ENCODE measurements at regions not wholly inside any gene's neighbourhood (a gene's known extent, or its start where the extent isn't known, plus 50 kb on each side); places are given as distances from the start of the nearest gene placed in this dataset.
A peak's percentile ranks its signal among the peaks of the same experiment; 100 is the strongest.

DNA sequence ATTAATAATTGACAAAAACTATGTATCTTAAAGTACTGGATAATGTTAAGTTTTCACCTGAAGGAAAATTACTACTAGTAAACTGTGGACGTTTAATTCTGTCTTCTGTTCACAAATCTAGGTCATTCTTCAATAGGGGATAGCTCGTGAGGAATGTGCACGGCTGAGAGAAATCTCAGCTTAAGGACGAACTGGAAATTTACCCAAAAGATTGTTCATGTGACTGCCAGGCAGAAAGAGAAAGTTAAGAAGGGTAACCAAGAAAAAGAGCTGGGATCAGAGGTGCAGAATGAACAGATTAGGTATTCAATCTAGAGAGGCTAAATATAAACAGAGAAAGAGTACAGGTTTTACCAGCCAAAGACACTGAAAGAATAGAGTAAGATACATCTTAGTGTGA lies 245.3 kb downstream of the CASP12 start:
- DNase-seq = no peak

DNA sequence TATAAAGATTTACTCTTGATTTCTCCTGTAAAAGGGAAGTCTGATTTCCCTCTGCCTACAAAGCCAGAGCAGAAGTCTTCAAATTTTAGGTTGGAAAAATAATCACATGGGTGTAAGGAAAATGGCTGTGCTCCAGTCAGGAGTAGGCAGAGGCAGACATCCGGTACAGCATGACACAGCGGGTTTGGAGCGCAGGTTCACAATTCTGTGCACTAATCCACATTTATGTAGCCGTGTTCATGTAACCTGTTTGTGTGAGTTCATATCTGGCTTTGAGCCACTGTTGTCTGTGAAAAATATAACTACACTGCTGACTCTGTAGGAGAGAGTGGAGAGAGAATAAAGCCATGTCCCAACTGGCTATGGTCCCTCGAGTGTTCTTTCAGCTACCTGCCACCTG lies 248.0 kb downstream of the CASP12 start:
- DNase-seq = no peak

DNA sequence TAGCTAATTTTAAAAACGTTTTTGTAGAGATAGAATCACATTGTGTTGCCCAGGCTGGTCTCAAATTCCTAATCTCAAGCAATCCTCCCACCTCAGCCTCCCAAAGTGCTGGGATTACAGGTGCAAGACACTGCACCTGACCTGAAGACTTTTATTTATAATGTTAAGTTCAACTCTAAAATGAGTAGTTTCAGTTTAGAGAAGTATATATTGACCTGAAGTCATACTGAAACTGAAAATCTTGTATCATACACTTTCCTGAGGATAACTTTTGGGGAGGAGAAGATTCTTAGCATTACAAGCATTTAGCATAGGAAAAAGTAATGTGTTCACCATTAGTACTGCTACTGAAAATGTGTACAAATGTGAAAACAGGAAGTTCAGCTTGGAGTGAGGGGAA lies 249.3 kb downstream of the CASP12 start:
- no peak for DNase-seq

DNA sequence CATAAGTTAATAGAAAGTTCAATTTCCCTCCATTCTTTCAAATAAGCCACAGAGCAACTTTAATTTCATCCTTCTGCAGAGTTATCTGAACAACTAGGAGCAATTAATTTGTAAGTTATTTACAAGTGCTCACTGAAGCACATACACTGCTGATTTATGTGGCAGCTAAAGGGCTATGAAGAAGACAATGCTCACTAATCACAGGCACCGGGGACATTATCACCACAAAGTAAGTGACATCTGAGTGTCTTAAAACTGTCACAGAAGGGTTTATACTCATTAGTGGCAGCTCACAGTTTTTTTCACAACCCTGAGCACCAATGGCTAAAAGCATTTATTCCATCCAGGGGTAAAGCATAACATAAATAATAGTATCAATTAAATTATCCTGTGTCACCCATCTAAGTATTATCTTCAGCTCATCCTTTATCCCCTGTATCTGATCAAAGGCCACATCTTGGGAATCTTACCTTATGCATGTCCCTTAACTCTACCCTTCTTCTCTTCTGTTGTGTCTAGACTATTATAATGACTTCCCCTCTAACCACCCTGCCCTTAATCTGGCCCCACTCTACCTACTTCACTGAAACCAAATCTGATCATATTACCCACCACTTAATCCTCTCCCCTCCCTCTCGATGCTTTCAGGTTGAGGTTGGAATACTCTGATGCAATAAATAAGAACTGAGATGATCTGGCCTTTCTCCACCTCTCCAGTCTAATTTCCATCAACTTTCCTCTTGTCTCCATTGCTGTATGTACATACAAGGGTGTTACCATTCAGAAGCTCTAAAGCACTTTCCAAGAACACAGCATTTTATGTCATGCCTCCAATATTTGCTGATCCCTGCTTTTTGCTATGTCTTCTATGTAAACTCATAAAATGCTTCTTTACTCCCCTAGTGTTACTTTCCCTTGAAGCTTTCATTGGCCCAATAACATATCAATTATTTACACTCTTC lies 252.7 kb downstream of the CASP12 start:
- DNase-seq = no peak

DNA sequence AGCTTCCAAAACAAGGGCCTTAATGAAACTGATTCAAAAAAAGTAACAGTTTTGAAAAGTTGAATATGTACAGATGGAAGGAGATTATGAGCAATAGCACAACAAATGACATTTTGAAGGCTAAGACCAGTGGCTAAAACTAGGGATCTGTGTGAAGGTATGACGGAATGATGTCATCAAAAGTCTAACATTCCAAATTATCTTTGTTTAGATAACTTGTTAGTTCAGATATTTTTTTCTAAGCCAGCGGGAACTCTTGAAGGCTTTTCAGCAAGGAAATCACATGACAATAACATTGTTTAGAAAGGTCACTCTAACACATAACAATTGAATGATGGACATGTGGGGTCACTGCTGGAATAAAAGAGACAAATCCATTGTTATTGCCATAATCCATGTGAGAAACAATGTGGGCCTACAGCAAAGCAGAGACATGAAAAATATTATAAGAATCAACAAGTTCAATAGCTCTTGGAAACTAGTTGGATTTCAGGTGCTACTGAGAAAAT lies 260.5 kb downstream of the CASP12 start:
- no peak for DNase-seq

DNA sequence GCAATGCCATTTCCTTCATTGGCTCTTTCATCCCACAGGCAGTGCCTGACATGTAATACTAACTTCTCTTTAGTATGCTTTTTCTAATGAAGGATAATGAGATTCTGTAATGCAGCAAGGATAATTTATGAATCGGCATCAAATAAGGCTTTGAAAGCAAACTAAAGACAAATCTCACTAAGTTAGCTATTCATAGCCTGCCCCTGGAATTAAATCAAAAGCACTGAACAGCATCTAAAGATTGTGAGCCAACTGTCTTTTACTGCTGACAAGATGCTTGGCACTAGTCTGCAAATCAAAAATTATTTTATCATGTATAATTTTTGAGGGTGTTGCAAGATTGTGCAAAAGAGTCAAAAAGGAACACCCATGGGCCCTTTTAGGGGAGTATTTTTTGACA lies 265.0 kb downstream of the CASP12 start:
- no peak for DNase-seq

DNA sequence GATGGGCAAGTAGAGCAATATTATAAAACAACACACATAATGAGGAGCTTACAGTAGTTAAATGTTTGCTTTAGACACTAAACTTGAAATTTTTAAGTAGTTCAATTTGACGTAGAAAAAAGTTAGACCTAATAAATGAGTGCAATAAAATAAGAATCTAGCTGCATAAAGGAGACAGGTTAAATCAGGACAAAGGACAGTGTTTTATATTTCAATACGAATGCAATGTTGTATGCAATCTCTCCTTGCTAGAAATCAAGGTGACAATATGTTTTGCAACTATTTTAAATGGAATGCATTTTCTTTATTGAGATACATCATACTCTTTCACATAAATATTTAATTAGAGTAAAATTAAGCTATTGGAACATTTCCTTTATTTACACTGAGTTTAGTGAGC lies 267.9 kb downstream of the CASP12 start:
- DNase-seq = no peak

DNA sequence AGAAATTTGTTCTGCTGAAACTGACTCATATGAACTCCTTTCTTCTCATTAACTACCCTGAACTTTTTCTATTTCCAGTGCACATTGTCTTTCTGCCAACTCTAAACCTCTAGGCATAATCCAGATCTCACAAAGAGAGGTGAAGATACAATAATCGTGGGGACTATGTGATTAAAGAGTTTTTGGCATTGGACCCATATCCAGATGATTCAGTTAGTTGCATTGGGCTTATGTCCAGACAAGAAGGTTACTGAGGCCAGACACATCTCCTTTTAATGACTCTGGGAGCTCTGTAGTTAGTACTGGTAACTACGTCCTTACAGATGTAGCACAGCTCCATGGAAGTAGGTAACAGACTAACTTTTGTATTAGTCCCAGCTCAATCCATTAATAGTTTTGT lies 273.0 kb downstream of the CASP12 start:
- DNase-seq = no peak

DNA sequence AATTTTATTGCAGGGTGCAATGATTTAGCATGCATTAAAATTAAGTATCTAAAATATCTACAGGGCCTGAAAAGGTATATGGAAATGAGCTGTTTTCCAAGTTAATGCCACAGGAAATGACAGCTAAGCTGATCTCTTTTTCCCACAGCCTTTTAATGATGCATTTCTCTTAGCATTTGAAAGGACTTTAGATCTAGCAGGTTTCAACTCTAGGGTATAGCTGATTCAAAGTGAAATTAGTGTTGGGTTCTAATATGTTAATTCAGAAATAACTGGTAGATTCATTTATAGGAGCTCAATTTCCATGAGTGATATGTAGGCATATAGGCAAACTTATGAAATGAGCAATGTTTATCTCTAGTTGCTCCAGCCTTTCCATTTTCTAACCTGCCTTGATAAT lies 274.2 kb downstream of the CASP12 start:
- no peak for DNase-seq

DNA sequence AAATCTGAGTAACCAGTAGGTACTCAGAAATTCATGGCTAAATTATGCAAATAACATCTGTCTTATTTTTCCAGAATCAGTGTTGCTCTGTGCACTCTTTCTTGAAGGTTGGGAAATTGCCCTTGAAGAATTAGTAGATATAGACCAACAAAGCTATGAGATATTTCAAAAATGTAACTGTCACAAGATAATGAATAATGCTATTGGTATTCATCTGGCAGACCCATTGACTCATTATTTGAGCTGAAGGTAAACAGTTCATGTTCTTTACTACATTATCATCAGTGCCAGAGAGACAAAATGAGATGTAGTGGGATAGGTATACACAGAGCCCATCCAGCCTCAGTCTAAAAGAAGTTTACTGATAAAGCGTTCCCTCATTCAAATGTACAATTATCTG lies 274.7 kb downstream of the CASP12 start:
- no peak for DNase-seq

DNA sequence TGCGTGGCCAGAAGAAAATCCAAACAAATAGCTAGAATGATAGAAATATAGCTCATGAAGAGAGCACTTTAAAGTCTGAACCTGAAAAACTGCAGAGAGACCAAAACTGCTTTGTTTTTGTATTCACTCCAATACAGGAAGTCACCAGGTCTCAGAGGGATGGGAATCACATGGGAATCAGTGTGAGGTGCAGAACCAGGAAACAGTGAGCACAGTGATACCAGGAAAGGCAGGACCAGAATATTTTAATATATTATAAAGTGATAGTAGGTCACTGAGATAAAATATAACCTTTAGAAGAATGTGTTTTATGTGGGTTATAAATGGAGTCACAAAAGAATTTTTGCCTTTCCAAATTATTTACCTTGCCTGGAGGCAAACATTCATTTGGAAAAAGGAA lies 277.3 kb downstream of the CASP12 start:
- DNase-seq = no peak

DNA sequence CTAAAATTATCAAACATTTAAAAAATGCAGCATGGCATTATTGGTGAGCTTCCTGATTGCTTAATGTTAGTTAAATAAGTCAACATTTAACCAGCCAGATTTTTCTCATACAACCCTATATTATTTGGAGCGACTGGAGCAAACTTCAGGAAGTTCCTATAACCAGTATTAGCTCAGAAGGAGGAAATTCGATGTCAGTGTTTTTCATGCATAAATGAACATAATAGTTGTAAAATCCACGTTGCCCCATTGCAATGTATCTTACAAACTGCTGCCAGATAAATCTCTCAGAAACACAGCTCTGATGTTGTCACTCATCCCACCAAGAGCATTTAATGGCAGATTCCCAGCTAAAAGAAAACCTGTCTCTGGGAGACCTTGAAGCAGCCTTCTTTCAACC lies 278.5 kb downstream of the CASP12 start:
- DNase-seq = no peak

DNA sequence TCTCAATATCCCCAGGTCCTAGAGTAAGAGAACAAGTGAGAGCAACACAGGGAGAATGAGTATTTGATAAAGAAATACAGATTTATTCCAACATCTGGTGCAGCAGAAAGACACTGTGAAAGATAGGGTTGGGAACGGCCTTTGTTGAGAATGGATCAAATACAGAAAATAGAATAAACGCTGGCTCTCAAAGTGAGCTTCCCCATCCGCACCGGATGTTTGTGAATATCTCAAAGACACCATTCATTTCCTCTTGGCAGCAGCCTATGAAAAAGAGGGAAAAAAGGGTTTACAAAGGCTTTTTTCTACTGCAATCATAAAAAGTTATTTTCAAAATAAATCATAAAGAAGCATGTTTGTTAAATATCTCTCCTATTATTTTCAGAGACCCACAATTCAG lies 279.3 kb downstream of the CASP12 start:
- no peak for DNase-seq

DNA sequence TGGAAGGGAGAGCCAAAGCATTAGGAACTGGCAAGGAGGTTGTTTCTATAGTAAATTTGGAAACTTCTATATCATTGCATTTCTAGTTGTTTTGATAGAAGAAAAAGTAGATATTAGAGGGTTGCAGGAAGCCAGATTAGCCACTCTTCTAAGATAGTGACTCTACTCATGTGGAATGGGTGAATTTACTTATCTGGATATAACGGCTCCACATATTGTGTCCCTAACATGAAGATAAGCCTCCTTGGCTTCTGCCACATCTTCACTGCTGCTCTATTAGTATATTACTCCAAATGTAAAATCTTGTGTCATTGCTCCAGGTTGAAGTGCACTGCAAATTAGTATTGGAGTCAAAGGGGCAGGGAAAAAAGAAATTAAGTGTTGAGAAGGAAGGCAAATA lies 283.3 kb downstream of the CASP12 start:
- DNase-seq = no peak

DNA sequence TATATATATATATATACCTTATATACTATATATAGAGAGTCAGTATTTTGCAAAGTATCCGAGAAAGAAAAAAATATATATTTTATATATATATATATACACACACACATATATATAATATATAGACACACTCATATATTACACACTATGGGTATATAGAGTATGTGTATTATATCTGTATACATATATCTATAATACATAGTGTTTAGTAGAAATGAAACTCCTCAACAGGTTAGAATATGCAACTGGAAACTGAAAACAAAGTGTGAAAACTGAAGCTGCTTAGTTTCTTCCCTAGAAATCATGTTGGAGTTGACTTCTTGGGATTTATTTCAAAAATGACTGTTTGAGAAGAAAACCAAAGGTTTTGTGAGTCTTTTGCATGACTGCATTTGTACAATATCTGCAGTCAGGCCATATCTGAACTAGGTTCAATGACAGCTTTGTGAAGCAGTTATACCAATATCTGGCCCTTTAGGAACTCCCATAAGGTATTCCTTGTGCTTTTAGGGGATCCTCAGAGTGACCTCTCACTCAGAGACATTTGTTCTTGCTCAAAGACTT lies 284.1 kb downstream of the CASP12 start:
- no peak for DNase-seq

DNA sequence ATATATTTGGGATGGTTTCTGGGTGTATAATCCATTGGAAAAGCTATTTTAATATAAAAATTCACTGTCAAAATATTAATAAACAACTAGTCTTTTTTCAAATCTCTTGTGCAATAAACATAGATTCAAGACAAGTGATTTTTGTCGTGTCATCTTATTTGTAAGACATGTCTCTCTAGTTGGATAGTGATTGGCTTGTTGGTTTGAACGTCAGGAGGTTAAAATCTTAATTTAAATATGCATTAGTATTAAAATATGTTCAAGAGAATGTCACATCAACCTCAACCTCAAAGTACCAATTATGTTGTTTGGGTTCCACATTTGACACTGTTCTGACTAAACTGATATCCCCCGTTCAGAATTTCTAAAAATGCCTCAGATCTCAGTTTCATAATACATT lies 287.6 kb downstream of the CASP12 start:
- DNase-seq = no peak

DNA sequence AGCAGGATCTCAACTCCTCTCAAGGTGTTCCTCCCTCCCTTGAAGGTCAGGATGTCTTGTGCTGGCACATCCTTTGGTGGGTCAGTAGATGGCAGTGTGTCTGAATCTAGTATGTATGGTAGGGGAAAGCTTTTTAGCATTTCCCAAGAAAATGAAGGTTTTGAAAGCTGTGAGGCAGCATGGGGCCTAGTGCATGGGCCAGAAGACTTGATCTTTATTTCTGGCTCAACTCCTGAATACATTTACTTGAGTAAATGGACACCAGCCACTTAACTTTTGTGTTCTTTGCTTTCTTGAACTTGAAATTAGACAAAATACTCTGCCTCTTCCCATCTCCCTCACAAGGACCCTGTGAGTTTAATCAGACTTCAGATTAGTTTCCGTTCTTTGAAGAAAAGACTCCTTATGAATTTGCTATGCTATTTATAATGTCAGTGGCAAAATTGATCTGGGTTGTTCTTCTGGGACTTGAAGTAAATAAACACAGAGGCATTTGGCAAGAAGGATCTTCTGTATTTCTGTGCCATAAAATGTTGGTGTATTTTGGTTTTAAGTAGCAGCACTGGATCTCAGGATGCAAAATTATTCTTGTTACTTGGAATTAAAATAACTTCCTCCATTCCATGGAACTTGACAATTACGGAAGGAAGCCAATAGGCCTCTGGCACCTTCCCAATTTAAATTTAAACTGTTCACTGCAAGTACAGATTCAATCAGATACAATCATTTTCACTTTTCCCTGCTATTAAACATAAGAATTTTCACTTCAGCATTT lies 288.8 kb downstream of the CASP12 start:
- peak; percentile 47 for DNase-seq

DNA sequence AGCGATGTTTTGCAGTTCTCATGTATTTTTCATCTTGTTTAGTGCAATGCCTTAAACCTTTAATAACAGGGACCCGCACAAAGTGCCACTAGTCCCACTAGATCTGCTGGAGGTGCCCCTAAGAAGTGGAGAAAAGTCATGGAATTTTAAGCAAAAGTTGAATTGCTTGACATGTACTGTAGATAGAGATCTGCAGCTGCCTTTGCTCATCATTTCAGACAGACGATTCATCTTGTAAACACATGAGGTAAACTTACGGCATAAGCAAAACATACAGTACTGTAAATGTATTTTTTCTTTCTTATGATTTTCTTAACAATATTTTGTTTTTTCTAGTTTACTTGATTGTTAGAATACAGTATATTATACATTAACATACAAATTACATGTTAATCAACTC lies 295.6 kb downstream of the CASP12 start:
- DNase-seq = no peak

DNA sequence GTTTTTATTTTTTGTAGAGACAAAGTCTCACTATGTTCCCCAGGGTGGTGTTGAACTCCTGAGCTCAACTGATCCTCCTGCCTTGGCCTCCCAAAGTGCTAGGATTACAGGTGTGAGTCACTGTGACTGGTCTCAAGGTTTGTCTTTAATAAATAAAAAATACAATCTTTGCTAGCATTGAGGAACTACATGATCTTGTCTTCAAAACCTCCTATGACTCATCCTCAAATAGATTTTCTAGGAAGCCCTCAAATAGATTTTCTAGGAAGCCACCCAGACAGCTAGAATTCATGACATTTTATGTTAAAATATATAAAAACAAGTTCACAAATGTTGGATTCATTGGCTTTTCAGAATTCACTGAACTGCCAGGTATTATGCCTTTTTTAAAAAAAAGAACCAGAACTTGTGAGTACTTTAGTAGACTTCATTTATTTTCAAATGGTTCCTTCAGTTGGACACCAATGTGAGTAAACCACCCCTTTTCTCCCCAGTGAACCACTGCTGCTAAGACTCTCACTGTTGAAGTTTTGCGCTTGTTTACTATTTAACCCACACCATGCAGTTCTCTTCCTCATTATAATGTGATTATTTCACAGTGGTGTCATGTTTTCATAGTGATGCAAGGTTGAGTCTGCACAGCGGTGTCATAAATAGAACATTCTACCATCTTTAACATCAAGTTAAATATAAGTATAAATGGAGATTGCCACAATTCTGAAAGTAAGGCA lies 303.9 kb downstream of the CASP12 start:
- no peak for DNase-seq

DNA sequence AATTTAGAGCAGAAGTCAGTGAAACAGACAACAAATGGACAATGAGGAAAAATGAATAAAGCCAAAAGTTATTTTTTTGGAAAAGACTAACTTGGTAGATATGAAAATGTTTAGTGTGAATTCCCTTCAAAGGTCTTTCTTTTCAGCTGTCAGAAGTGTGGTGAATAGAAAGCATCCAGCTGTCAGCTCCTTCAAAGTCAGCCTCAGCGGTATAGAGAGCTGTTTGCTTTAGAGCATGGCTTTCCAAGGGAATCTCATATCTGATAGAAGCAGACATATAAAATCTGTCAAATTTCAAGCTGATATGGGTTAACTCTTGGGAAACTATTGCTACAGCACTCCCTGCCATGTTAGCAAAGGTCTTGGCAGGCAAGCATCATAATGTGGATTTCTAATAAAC lies 309.3 kb downstream of the CASP12 start:
- no peak for DNase-seq

DNA sequence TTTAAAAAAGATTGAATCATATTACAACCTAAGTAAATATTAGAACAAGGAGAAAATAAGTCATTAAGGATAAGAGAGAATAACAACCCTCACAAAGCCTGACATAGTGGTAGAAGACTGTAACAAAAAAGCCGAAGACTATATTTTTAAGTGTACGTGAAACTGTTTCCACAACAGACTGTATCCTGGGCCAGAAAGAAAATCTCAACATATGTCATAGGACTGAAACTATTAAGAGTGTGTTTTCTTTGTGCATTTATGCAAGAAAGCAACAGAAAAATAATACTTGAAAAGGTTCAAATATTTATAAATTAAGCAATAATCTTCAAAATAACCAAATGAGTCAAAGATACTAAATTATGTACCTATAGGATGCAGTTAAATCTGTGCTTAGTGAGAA lies 309.8 kb downstream of the CASP12 start:
- no peak for DNase-seq

DNA sequence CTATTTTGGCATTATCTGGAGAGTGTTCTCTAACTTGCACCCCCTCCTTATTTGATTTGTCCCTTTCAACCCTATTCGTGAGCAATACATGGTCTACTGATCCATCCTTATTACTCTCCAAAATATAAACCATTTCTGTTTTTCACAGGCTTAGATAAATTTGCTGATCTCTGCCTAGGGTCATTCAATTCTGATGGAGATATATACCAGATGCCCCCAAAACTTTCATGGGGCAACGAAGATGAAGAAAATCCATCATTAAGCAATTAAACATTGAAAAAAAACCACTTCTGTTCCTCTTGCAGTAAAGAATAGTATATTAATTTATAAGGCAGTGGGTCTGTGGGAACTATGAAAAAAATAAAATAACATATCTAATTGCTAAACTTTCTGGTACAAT lies 313.4 kb downstream of the CASP12 start:
- no peak for DNase-seq

DNA sequence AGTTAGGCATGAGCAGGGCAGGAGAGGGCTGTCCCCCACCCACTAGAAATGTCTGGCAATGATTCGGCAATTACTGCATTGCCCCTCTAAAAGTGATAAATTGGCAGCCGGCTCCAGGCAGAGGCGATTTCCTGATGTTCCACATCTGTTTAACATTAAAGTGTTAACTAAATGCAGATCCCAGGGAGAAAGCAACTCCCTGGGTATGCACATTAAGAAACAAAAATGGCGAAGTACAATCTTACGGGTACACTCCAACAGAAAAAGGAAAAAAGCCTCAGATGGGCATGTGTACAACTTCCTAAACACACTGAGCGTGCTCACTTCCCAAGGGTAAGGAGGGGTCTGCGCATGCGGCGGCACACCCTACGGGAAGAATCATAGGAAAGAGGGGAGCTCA lies 314.4 kb downstream of the CASP12 start:
- DNase-seq = no peak
